ENCODE measurements at regions not wholly inside any gene's neighbourhood (a gene's known extent, or its start where the extent isn't known, plus 50 kb on each side); places are given as distances from the start of the nearest gene placed in this dataset.

DNA sequence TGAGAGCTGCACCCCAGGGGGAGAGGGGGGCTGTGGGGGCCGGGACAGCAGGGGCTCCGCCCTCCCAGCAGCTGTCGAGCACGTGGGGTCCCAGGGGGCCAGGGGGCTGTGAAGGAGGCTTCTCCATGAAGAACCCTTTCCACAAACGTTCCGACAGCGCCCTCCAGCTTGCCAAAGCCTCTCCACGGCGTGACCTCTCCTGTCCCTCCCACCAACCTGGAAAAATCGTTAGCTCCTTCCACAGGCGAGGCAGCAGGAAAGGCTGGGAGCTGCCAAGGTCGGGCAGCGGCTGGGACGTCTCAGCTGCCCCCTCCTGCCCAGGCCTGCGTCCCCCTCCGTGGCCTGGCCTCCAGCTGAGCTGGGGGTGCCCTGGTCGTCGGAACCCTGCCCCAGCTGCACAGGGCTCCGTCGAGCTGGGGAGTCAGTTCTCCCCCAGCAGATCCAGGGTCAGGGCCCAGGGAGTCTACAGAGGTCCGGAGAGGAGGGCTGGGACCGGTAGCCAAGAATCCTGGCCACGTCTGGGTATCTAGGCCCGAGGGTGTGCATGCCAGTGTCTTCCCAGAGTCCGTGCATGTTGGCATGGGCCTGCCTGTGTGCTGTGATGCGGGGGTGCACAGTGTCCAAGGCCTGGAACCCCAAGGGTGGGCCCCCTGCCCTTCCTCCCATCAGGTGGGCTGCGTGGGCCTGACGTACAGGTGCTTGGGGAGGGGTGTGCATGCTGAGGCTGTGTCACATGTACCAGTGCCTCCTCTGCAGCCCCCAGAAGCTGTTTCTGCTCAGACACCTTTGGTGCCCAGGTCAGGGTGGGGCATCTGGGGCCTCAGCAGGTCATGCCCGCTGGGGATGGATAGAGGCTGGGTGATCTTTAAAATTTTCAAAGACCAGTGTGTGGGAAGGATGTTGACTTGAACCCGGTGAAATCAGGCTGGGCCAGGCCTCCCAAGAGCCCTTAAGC is 66.5 kb downstream of the UNCX start:
- TF ChIP-seq, protein P1, sequence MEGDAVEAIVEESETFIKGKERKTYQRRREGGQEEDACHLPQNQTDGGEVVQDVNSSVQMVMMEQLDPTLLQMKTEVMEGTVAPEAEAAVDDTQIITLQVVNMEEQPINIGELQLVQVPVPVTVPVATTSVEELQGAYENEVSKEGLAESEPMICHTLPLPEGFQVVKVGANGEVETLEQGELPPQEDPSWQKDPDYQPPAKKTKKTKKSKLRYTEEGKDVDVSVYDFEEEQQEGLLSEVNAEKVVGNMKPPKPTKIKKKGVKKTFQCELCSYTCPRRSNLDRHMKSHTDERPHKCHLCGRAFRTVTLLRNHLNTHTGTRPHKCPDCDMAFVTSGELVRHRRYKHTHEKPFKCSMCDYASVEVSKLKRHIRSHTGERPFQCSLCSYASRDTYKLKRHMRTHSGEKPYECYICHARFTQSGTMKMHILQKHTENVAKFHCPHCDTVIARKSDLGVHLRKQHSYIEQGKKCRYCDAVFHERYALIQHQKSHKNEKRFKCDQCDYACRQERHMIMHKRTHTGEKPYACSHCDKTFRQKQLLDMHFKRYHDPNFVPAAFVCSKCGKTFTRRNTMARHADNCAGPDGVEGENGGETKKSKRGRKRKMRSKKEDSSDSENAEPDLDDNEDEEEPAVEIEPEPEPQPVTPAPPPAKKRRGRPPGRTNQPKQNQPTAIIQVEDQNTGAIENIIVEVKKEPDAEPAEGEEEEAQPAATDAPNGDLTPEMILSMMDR (IDR thresholded peaks at IDR 0.05): no peak
- TF ChIP-seq POLR2AphosphoS5 (IDR thresholded peaks at IDR 0.05; ENCODE audit: insufficient read depth in 1 of 2, low read depth in 1 of 2) (no peak), POLR2A (IDR thresholded peaks at IDR 0.05) (no peak)
